Stimulated activated naive CD8-positive, alpha-beta T cell treated with anti-CD3 and anti-CD28 coated beads, Interleukin-15, amount 100 ng/mL, for 72 hours (primary cell): ENCODE measurements at regions not wholly inside any gene's neighbourhood (a gene's known extent, or its start where the extent isn't known, plus 50 kb on each side); places are given as distances from the start of the nearest gene placed in this dataset.

Experiments used
- ATAC-seq: fragments of 150-1000 bp; cut with Tn5 transposase; 2 replicates; pipeline ENCODE4 v1.10.0; 2021; ENCODE audit warnings: mild to moderate bottlenecking, moderate library complexity
- DNase-seq, 2 donors: peaks; one replicate each; pipeline ENCODE4 v3.0.0; 2021 to 2022
- H3K27ac Mint-ChIP-seq, 2 donors: one replicate each; pipeline ENCODE4 v1.8.0; 2022; ENCODE audit warnings: mild to moderate bottlenecking in 2 of 2, mixed read lengths in 2 of 2, moderate library complexity in 2 of 2
- H3K27me3 Mint-ChIP-seq: one replicate; pipeline ENCODE4 v1.8.0; 2022; ENCODE audit warnings: mixed read lengths
- H3K4me1 Mint-ChIP-seq: one replicate; pipeline ENCODE4 v1.8.0; 2022; ENCODE audit warnings: mild to moderate bottlenecking, mixed read lengths
- H3K4me3 Mint-ChIP-seq, 2 donors: one replicate each; pipeline ENCODE4 v1.8.0; 2022; ENCODE audit warnings: mild to moderate bottlenecking in 2 of 2, mixed read lengths in 2 of 2, moderate library complexity in 1 of 2
- H3K9me3 Mint-ChIP-seq, 2 donors: one replicate each; pipeline ENCODE4 v1.8.0; 2022; ENCODE audit warnings: mixed read lengths in 2 of 2

GRCh38 chr5:171509467-171509866, 90.0 kb downstream of the FGF18 start:
- no peak overlapping the region for H3K27ac Mint-ChIP-seq
- H3K4me3 Mint-ChIP-seq = no peak overlapping the region
- ATAC-seq = no peak
- peaks cover 3% of the 10 kb centered on the region for H3K27me3 Mint-ChIP-seq
- no peak for DNase-seq
- H3K4me1 Mint-ChIP-seq = no peaks in the 10 kb centered on the region
- no peaks in the 10 kb centered on the region for H3K9me3 Mint-ChIP-seq

GRCh38 chr5:171512397-171512796, 93.0 kb downstream of the FGF18 start:
- peaks cover 7% of the 10 kb centered on the region for H3K27me3 Mint-ChIP-seq
- H3K4me1 Mint-ChIP-seq = no peaks in the 10 kb centered on the region
- no peaks in the 10 kb centered on the region for H3K9me3 Mint-ChIP-seq
- ATAC-seq = no peak
- no peak overlapping the region for H3K27ac Mint-ChIP-seq
- DNase-seq = no peak
- H3K4me3 Mint-ChIP-seq = no peak overlapping the region

GRCh38 chr5:171513591-171513990, 94.1 kb downstream of the FGF18 start:
- Mint-ChIP-seq H3K4me1 (no peaks in the 10 kb centered on the region), H3K27me3 (peaks cover 14% of the 10 kb centered on the region), H3K9me3 (no peaks in the 10 kb centered on the region), H3K27ac (no peak overlapping the region), H3K4me3 (no peak overlapping the region)
- no peak for ATAC-seq
- no peak for DNase-seq

GRCh38 chr5:171518916-171519315, 99.5 kb downstream of the FGF18 start:
- DNase-seq (no peak), ATAC-seq (peak; percentile 24)
- H3K27me3 Mint-ChIP-seq = peaks cover 19% of the 10 kb centered on the region
- H3K4me3 Mint-ChIP-seq = no peak overlapping the region
- no peaks in the 10 kb centered on the region for H3K4me1 Mint-ChIP-seq
- peak overlapping the region in 1 of 2 donors; percentile 38 for H3K27ac Mint-ChIP-seq
- no peaks in the 10 kb centered on the region for H3K9me3 Mint-ChIP-seq

GRCh38 chr5:171520300-171521174, 101.1 kb downstream of the FGF18 start:
- Mint-ChIP-seq H3K27me3 (peaks cover 19% of the 10 kb centered on the region), H3K9me3 (no peaks in the 10 kb centered on the region), H3K4me3 (no peak overlapping the region), H3K27ac (no peak overlapping the region), H3K4me1 (no peaks in the 10 kb centered on the region)
- DNase-seq (no peak), ATAC-seq (no peak)

GRCh38 chr5:171521219-171521633, 101.8 kb downstream of the FGF18 start:
- Mint-ChIP-seq H3K27ac (no peak overlapping the region), H3K4me1 (no peaks in the 10 kb centered on the region), H3K9me3 (no peaks in the 10 kb centered on the region), H3K27me3 (peaks cover 19% of the 10 kb centered on the region), H3K4me3 (no peak overlapping the region)
- ATAC-seq (no peak), DNase-seq (no peak)

- ATAC-seq (no peak), DNase-seq (no peak)
- H3K9me3 Mint-ChIP-seq = no peaks in the 10 kb centered on the region
- H3K4me3 Mint-ChIP-seq = no peak overlapping the region
- peaks cover 19% of the 10 kb centered on the region for H3K27me3 Mint-ChIP-seq
- no peaks in the 10 kb centered on the region for H3K4me1 Mint-ChIP-seq
- no peak overlapping the region for H3K27ac Mint-ChIP-seq
Measured at GRCh38 chr5:171521679-171522078, 102.2 kb downstream of the FGF18 start.

GRCh38 chr5:171523781-171524180, 104.3 kb downstream of the FGF18 start:
- Mint-ChIP-seq H3K4me1 (no peaks in the 10 kb centered on the region), H3K4me3 (no peak overlapping the region), H3K27ac (peak overlapping the region; percentile 9 to 20), H3K27me3 (peaks cover 11% of the 10 kb centered on the region), H3K9me3 (no peaks in the 10 kb centered on the region)
- no peak for ATAC-seq
- no peak for DNase-seq

GRCh38 chr5:171524466-171524865, 105.0 kb downstream of the FGF18 start:
- DNase-seq (no peak), ATAC-seq (no peak)
- no peaks in the 10 kb centered on the region for H3K4me1 Mint-ChIP-seq
- no peak overlapping the region for H3K4me3 Mint-ChIP-seq
- no peaks in the 10 kb centered on the region for H3K9me3 Mint-ChIP-seq
- no peak overlapping the region for H3K27ac Mint-ChIP-seq
- peaks cover 11% of the 10 kb centered on the region for H3K27me3 Mint-ChIP-seq

- Mint-ChIP-seq H3K4me1 (no peaks in the 10 kb centered on the region), H3K9me3 (no peaks in the 10 kb centered on the region), H3K27me3 (peaks cover 11% of the 10 kb centered on the region), H3K27ac (no peak overlapping the region), H3K4me3 (no peak overlapping the region)
- no peak for DNase-seq
- ATAC-seq = no peak
Measured at GRCh38 chr5:171525085-171525484, 105.6 kb downstream of the FGF18 start.

- Mint-ChIP-seq H3K9me3 (no peaks in the 10 kb centered on the region), H3K27me3 (peaks cover 17% of the 10 kb centered on the region)
Measured at GRCh38 chr5:171528036-171528435, 108.6 kb downstream of the FGF18 start.

GRCh38 chr5:171528865-171529614, 109.6 kb downstream of the FGF18 start:
- Mint-ChIP-seq H3K9me3 (peaks cover 0 to 4% of the 10 kb centered on the region in 2 donors), H3K27ac (no peak overlapping the region), H3K27me3 (peaks cover 20% of the 10 kb centered on the region)

More at GRCh38 chr5:171528036-171528435, 108.6 kb downstream of the FGF18 start:
- ATAC-seq (no peak), DNase-seq (no peak)
- Mint-ChIP-seq H3K4me1 (no peaks in the 10 kb centered on the region), H3K27ac (no peak overlapping the region), H3K4me3 (no peak overlapping the region)

GRCh38 chr5:171531638-171532037, 112.2 kb downstream of the FGF18 start:
- Mint-ChIP-seq H3K27me3 (peaks cover 41% of the 10 kb centered on the region), H3K4me1 (no peaks in the 10 kb centered on the region), H3K4me3 (no peak overlapping the region), H3K9me3 (peaks cover 0 to 4% of the 10 kb centered on the region in 2 donors), H3K27ac (no peak overlapping the region)
- DNase-seq (no peak), ATAC-seq (no peak)

More at GRCh38 chr5:171528865-171529614, 109.6 kb downstream of the FGF18 start:
- no peak for DNase-seq
- no peak overlapping the region for H3K4me3 Mint-ChIP-seq
- no peak for ATAC-seq
- H3K4me1 Mint-ChIP-seq = no peaks in the 10 kb centered on the region

GRCh38 chr5:171533153-171533552, 113.7 kb downstream of the FGF18 start:
- H3K9me3 Mint-ChIP-seq = peaks cover 0 to 4% of the 10 kb centered on the region in 2 donors
- peaks cover 44% of the 10 kb centered on the region for H3K27me3 Mint-ChIP-seq
- DNase-seq (no peak), ATAC-seq (no peak)
- no peak overlapping the region for H3K27ac Mint-ChIP-seq
- H3K4me1 Mint-ChIP-seq = no peaks in the 10 kb centered on the region
- no peak overlapping the region for H3K4me3 Mint-ChIP-seq

GRCh38 chr5:171534043-171534895, 114.8 kb downstream of the FGF18 start:
- ATAC-seq = peak; percentile 73

More at GRCh38 chr5:171534043-171534895, 114.8 kb downstream of the FGF18 start:
- Mint-ChIP-seq H3K9me3 (peaks cover 0 to 4% of the 10 kb centered on the region in 2 donors), H3K4me3 (no peak overlapping the region), H3K4me1 (no peaks in the 10 kb centered on the region), H3K27me3 (peaks cover 46% of the 10 kb centered on the region), H3K27ac (no peak overlapping the region)
- no peak for DNase-seq
